IMR-90 (cell line): ENCODE measurements at regions not wholly inside any gene's neighbourhood (a gene's known extent, or its start where the extent isn't known, plus 50 kb on each side); places are given as distances from the start of the nearest gene placed in this dataset.

Source experiments
- ATAC-seq: fragments of 200-7000 bp; cut with Tn5 transposase; 2 replicates; pipeline ENCODE4 v1.9.1; 2020; ENCODE audit warnings: low read depth, mild to moderate bottlenecking, moderate library complexity
- BruUV-seq: library from RNA; stranded (reverse); fragments of 400-500 nt; replicated peaks from 2 replicates; lab custom pipeline; 2021; lab: Mats Ljungman, UMichigan
- CTCF ChIA-PET: fragments of 300-600 bp; formaldehyde crosslinking; extraction: SDS; loops from one replicate; lab custom pipeline; 2021; ENCODE audit warnings: antibody characterized with exemption; lab: Yijun Ruan, JAX
- POLR2A ChIA-PET: fragments of 300-600 bp; sonication (Branson Sonifier 250); formaldehyde crosslinking; loops from one replicate; lab custom pipeline; 2022; ENCODE audit warnings: antibody characterized with exemption; ENCODE audit not compliant: unreplicated experiment; lab: Charles Lee
- DNase-seq: peaks from one replicate; pipeline ENCODE4 v3.0.0; 2013
- H2AFZ ChIP-seq: replicated peaks from 2 replicates; pipeline ENCODE3; 2013; ENCODE audit warnings: low read length, mild to moderate bottlenecking; ENCODE audit not compliant: poor library complexity
- H2AK5ac ChIP-seq: 2 replicates; pipeline ENCODE4 v1.6.1; 2013; ENCODE audit warnings: low read depth, low read length, inconsistent platforms
- H2AK9ac ChIP-seq: replicated peaks from 2 replicates; pipeline ENCODE3; 2013; ENCODE audit warnings: mild to moderate bottlenecking, low read depth, low read length, moderate library complexity; ENCODE audit not compliant: poor library complexity
- H2BK120ac ChIP-seq: 2 replicates; pipeline ENCODE4 v1.6.1; 2013; ENCODE audit warnings: low read depth, low read length, inconsistent platforms
- H2BK15ac ChIP-seq: 3 replicates; pipeline ENCODE4 v1.6.1; 2013; ENCODE audit warnings: low read depth, low read length, inconsistent platforms
- H2BK20ac ChIP-seq: 2 replicates; pipeline ENCODE4 v1.6.1; 2013; ENCODE audit warnings: low read depth, mild to moderate bottlenecking, inconsistent platforms, low read length, moderate library complexity
- H2BK5ac ChIP-seq: 2 replicates; pipeline ENCODE4 v1.6.1; 2013; ENCODE audit warnings: mild to moderate bottlenecking, low read depth, low read length, inconsistent platforms; ENCODE audit not compliant: poor library complexity, severe bottlenecking
- H3K14ac ChIP-seq: replicated peaks from 2 replicates; pipeline ENCODE4 v1.6.1; 2013; ENCODE audit warnings: low read depth, low read length, inconsistent platforms
- H3K18ac ChIP-seq: 2 replicates; pipeline ENCODE4 v1.6.1; 2013; ENCODE audit warnings: low read depth, low read length, control low read depth
- H3K23ac ChIP-seq: 2 replicates; pipeline ENCODE4 v1.6.1; 2013; ENCODE audit warnings: low read depth, low read length, inconsistent platforms
- H3K27ac ChIP-seq: 2 replicates; pipeline ENCODE4 v1.5.1; 2013; ENCODE audit warnings: mild to moderate bottlenecking, control low read depth, low read length; ENCODE audit not compliant: insufficient read depth
- H3K27me3 ChIP-seq: 2 replicates; pipeline ENCODE4 v1.6.1; 2013; ENCODE audit warnings: low read length; ENCODE audit not compliant: control insufficient read depth, insufficient read depth
- H3K36me3 ChIP-seq: 2 replicates; pipeline ENCODE4 v1.6.1; 2013; ENCODE audit warnings: low read length, mixed read lengths; ENCODE audit not compliant: control insufficient read depth, insufficient read depth
- H3K4ac ChIP-seq: 2 replicates; pipeline ENCODE4 v1.6.1; 2013; ENCODE audit warnings: low read depth, low read length, inconsistent platforms
- H3K4me1 ChIP-seq: 2 replicates; pipeline ENCODE4 v1.6.1; 2013; ENCODE audit warnings: low read length, mixed read lengths; ENCODE audit not compliant: control insufficient read depth, insufficient read depth
- H3K4me2 ChIP-seq: 2 replicates; pipeline ENCODE4 v1.6.1; 2013; ENCODE audit warnings: low read depth, mild to moderate bottlenecking, control low read depth, low read length, moderate library complexity
- H3K4me3 ChIP-seq: 2 replicates; pipeline ENCODE4 v1.5.1; 2013; ENCODE audit warnings: low read depth, mild to moderate bottlenecking, control low read depth, low read length, moderate library complexity; ENCODE audit not compliant: insufficient read depth
- H3K56ac ChIP-seq: 2 replicates; pipeline ENCODE4 v1.6.1; 2013; ENCODE audit warnings: low read length, inconsistent platforms; ENCODE audit not compliant: insufficient read depth; ENCODE audit errors: extremely low read depth
- H3K79me1 ChIP-seq, 2 experiments: 2 replicates each; pipeline ENCODE4 v1.6.1; 2013; ENCODE audit warnings: low read length in 2 of 2, inconsistent platforms in 1 of 2, low read depth in 1 of 2
- H3K9ac ChIP-seq: 2 replicates; pipeline ENCODE4 v1.6.1; 2013; ENCODE audit warnings: low read depth, low read length, control low read depth
- H3K9me1 ChIP-seq: 2 replicates; pipeline ENCODE4 v1.6.1; 2013; ENCODE audit warnings: low read length, inconsistent platforms; ENCODE audit not compliant: insufficient read depth
- H3K9me3 ChIP-seq: 2 replicates; pipeline ENCODE4 v1.6.1; 2013; ENCODE audit warnings: low read length; ENCODE audit not compliant: control insufficient read depth, insufficient read depth
- H4K20me1 ChIP-seq: 2 replicates; pipeline ENCODE4 v1.6.1; 2013; ENCODE audit warnings: low read length, inconsistent platforms; ENCODE audit not compliant: insufficient read depth
- H4K5ac ChIP-seq: 2 replicates; pipeline ENCODE4 v1.6.1; 2013; ENCODE audit warnings: mild to moderate bottlenecking, low read depth, low read length, control low read depth
- H4K8ac ChIP-seq, 2 experiments: 2 replicates each; pipeline ENCODE4 v1.6.1; 2013; ENCODE audit warnings: low read depth in 2 of 2, low read length in 2 of 2, control low read depth in 1 of 2, inconsistent platforms in 1 of 2
- H4K91ac ChIP-seq: 2 replicates; pipeline ENCODE4 v1.6.1; 2013; ENCODE audit warnings: low read depth, low read length, inconsistent platforms; ENCODE audit not compliant: insufficient read depth
- BHLHE40 ChIP-seq: fragments of 150-350 bp; IDR thresholded peaks from 2 replicates; pipeline ENCODE4 v1.6.1; 2016; ENCODE audit warnings: mild to moderate bottlenecking, low read depth, low read length
- CEBPB ChIP-seq: IDR thresholded peaks from 2 replicates; pipeline ENCODE4 v1.6.1; 2012; ENCODE audit warnings: low read depth, low read length, improper control_type of control experiment
- FOS ChIP-seq: fragments of 150-350 bp; IDR thresholded peaks from 2 replicates; pipeline ENCODE4 v1.6.1; 2016; ENCODE audit warnings: low read depth, low read length
- NFE2L2 ChIP-seq: fragments of 150-350 bp; IDR thresholded peaks from 2 replicates; pipeline ENCODE4 v1.6.1; 2016; ENCODE audit warnings: low read depth, mild to moderate bottlenecking, low read length
- POLR2A ChIP-seq: IDR thresholded peaks from 2 replicates; pipeline ENCODE4 v1.6.1; 2012; ENCODE audit warnings: mild to moderate bottlenecking, low read depth, low read length
- WGBS, 2 experiments: methylation state at CpG; one replicate each; pipeline versions ENCODE4 v1.1.5 to v1.1.7; 2013; ENCODE audit warnings: missing lambda C conversion rate in 2 of 2; ENCODE audit not compliant: insufficient read length in 1 of 2; ENCODE audit errors: extremely low coverage in 2 of 2; 5-methylcytosine and 5-hydroxymethylcytosine counted together
- dilution Hi-C: fragments of 300-500 bp; cut with HindIII; formaldehyde crosslinking; loops from one replicate; pipeline ENCODE4 v1.14.3; 2018; ENCODE audit warnings: low sequenced_read_pairs; ENCODE audit not compliant: unreplicated experiment
- in situ Hi-C: fragments of 300-500 bp; cut with MboI; formaldehyde crosslinking; loops from 3 replicates; pipeline ENCODE4 v1.14.3; 2019; ENCODE audit warnings: low sequenced_read_pairs, inconsistent platforms, mixed read lengths
- intact Hi-C: fragments of 100-400 bp; cut with micrococcal nuclease; formaldehyde crosslinking; loops from 2 replicates; pipeline ENCODE4 v1.10.0; 2022
- TF ChIP-seq, protein P1 (sequence below): fragments of 150-350 bp; IDR thresholded peaks from 2 replicates; pipeline ENCODE4 v1.6.1; 2016; ENCODE audit warnings: low read depth, mild to moderate bottlenecking, low read length, moderate library complexity, borderline replicate concordance
- TF ChIP-seq, protein P2 (sequence below): fragments of 150-350 bp; IDR thresholded peaks from 2 replicates; pipeline ENCODE4 v1.6.1; 2017; ENCODE audit warnings: mild to moderate bottlenecking, antibody characterized with exemption, low read length, low read depth

DNA sequence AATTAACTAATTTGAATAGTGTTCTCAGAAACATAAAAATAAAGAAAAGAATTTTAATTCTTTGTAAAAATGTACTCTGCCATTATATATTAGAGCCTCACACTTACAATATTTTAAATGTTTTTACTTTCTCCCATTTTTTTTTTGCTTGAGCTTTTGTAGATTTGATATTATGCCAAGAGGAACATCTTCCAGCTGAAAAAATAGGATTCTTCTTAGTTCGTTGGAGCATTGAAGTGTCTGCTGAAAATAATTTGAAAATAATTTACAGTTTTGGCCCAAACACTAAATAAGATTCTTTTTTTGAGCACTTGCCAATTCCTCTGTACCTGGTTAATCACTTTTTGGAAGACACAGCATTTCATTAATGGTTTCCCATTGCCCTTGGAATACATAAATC, 175.0 kb upstream of the COL11A1 start:
- Histone ChIP-seq H2AK5ac (no peak overlapping the region), H2AK9ac (no peak overlapping the region), H3K56ac (no peak overlapping the region), H3K9ac (no peak overlapping the region), H3K4me2 (no peak overlapping the region), H4K5ac (no peak overlapping the region), H3K79me1 (no peaks in the 10 kb centered on the region), H3K23ac (no peak overlapping the region), H2BK5ac (no peak overlapping the region), H3K36me3 (no peaks in the 10 kb centered on the region), H3K14ac (no peak overlapping the region), H3K4me1 (no peaks in the 10 kb centered on the region), H2AFZ (no peak overlapping the region), H4K91ac (no peak overlapping the region), H3K9me3 (no peaks in the 10 kb centered on the region), H2BK20ac (no peak overlapping the region), H3K9me1 (no peaks in the 10 kb centered on the region), H3K27me3 (no peaks in the 10 kb centered on the region), H3K4me3 (no peak overlapping the region), H4K20me1 (no peaks in the 10 kb centered on the region), H3K18ac (no peak overlapping the region), H4K8ac (no peak overlapping the region), H2BK120ac (no peak overlapping the region), H3K4ac (no peak overlapping the region), H3K27ac (no peak overlapping the region), H2BK15ac (no peak overlapping the region)
- dilution Hi-C loops (no loop called here), intact Hi-C loops (no loop called here), in situ Hi-C loops (no loop called here)
- no CpG with 5 or more reads among the region's 1 CpG for WGBS, 2 experiments
- ChIA-PET CTCF (no interaction called here), POLR2A (interaction anchor here (0.6 kb wide), 1 partner anchor 33 kb away, joined by 3 read pairs; no protein-coding TSS in a partner anchor)
- BruUV-seq: no TSS peak
- no peak for DNase-seq
- TF ChIP-seq NFE2L2 (no peak), CEBPB (no peak), BHLHE40 (no peak), FOS (no peak), POLR2A (no peak)
- TF ChIP-seq, protein P1, sequence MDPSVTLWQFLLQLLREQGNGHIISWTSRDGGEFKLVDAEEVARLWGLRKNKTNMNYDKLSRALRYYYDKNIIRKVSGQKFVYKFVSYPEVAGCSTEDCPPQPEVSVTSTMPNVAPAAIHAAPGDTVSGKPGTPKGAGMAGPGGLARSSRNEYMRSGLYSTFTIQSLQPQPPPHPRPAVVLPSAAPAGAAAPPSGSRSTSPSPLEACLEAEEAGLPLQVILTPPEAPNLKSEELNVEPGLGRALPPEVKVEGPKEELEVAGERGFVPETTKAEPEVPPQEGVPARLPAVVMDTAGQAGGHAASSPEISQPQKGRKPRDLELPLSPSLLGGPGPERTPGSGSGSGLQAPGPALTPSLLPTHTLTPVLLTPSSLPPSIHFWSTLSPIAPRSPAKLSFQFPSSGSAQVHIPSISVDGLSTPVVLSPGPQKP: no peak
- TF ChIP-seq, protein P2, sequence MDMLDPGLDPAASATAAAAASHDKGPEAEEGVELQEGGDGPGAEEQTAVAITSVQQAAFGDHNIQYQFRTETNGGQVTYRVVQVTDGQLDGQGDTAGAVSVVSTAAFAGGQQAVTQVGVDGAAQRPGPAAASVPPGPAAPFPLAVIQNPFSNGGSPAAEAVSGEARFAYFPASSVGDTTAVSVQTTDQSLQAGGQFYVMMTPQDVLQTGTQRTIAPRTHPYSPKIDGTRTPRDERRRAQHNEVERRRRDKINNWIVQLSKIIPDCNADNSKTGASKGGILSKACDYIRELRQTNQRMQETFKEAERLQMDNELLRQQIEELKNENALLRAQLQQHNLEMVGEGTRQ: no peak
- ATAC-seq: no peak
